ENCODE measurements at regions not wholly inside any gene's neighbourhood (a gene's known extent, or its start where the extent isn't known, plus 50 kb on each side); places are given as distances from the start of the nearest gene placed in this dataset.

GRCh38 chr7:47042669-47043068, 539.2 kb downstream of the TNS3 start:
- no peak for DNase-seq (ENCODE audit: low spot score)
- ChIA-PET POLR2A (ENCODE audit: low non-redundant PET) (no interaction called here), CTCF (interaction anchor here (0.6 to 0.7 kb wide), 2 partner anchors 10 to 63 kb away, joined by 3 read pairs; no protein-coding TSS in a partner anchor)
- TF ChIP-seq CTCF (conservative IDR thresholded peaks at IDR 0.05; ENCODE audit: low read depth) = no peak
- no peak overlapping the region for H3K27ac ChIP-seq

GRCh38 chr7:47040795-47041347, 541.0 kb downstream of the TNS3 start:
- DNase-seq (ENCODE audit: low spot score) = no peak
- POLR2A ChIA-PET (ENCODE audit: low non-redundant PET) = no interaction called here
- CTCF ChIA-PET = interaction anchor here (0.7 kb wide), 1 partner anchor 1175 kb away, joined by 3 read pairs; no protein-coding TSS in a partner anchor

GRCh38 chr7:47039904-47040303, 542.0 kb downstream of the TNS3 start:
- DNase-seq (ENCODE audit: low spot score) = no peak
- TF ChIP-seq CTCF (conservative IDR thresholded peaks at IDR 0.05; ENCODE audit: low read depth) = no peak
- CTCF ChIA-PET = no interaction called here
- no peak overlapping the region for H3K27ac ChIP-seq
- POLR2A ChIA-PET (ENCODE audit: low non-redundant PET) = no interaction called here

More at GRCh38 chr7:47040795-47041347, 541.0 kb downstream of the TNS3 start:
- H3K27ac ChIP-seq = no peak overlapping the region
- TF ChIP-seq CTCF (conservative IDR thresholded peaks at IDR 0.05; ENCODE audit: low read depth) = no peak

- CTCF ChIA-PET = interaction anchor here (0.6 kb wide), 1 partner anchor 1517 kb away, joined by 3 read pairs; no protein-coding TSS in a partner anchor
- DNase-seq (ENCODE audit: low spot score) = no peak
- POLR2A ChIA-PET (ENCODE audit: low non-redundant PET) = no interaction called here
Measured at GRCh38 chr7:47039089-47039648, 542.7 kb downstream of the TNS3 start.

GRCh38 chr7:47038621-47039020, 543.3 kb downstream of the TNS3 start:
- no peak for DNase-seq (ENCODE audit: low spot score)
- POLR2A ChIA-PET (ENCODE audit: low non-redundant PET) = no interaction called here
- H3K27ac ChIP-seq = no peak overlapping the region
- CTCF ChIA-PET = interaction anchor here (0.6 kb wide), 2 partner anchors 306 to 1518 kb away, joined by 3 read pairs; no protein-coding TSS in a partner anchor
- no peak for TF ChIP-seq CTCF (conservative IDR thresholded peaks at IDR 0.05; ENCODE audit: low read depth)

More at GRCh38 chr7:47039089-47039648, 542.7 kb downstream of the TNS3 start:
- no peak overlapping the region for H3K27ac ChIP-seq
- TF ChIP-seq CTCF (conservative IDR thresholded peaks at IDR 0.05; ENCODE audit: low read depth) = no peak

- no peak for DNase-seq (ENCODE audit: low spot score)
- no peak for TF ChIP-seq CTCF (conservative IDR thresholded peaks at IDR 0.05; ENCODE audit: low read depth)
- POLR2A ChIA-PET (ENCODE audit: low non-redundant PET) = no interaction called here
- no peak overlapping the region for H3K27ac ChIP-seq
- CTCF ChIA-PET = no interaction called here
Measured at GRCh38 chr7:47037607-47038006, 544.3 kb downstream of the TNS3 start.

All from RWPE1 (cell line).